Midbrain (tissue), 1 donor: ENCODE measurements at regions not wholly inside any gene's neighbourhood (a gene's known extent, or its start where the extent isn't known, plus 50 kb on each side); places are given as distances from the start of the nearest gene placed in this dataset.
A peak's percentile ranks its signal among the peaks of the same experiment; 100 is the strongest.
"Not testable (repeated sequence)": the region's sequence is repeated elsewhere in the genome, so short reads cannot be mapped to it uniquely, and the experiment has no call there.

Experiments used
- DNase-seq: peaks from one replicate; lab custom pipeline; 2025; lab: John Stamatoyannopoulos, UW

- DNase-seq: no peak
Measured at GRCh38 chr1:69077633-69078032, 490.1 kb upstream of the LRRC7 start.

GRCh38 chr1:69081668-69082067 is 486.1 kb upstream of the LRRC7 start:
- no peak for DNase-seq

GRCh38 chr1:69082312-69082711 is 485.4 kb upstream of the LRRC7 start:
- no peak for DNase-seq

GRCh38 chr1:69086148-69086547 is 481.6 kb upstream of the LRRC7 start:
- DNase-seq: no peak

GRCh38 chr1:69088571-69088970 is 479.2 kb upstream of the LRRC7 start:
- DNase-seq: no peak

- DNase-seq: no peak
Measured at GRCh38 chr1:69090170-69090569, 477.6 kb upstream of the LRRC7 start.

GRCh38 chr1:69090752-69091151 is 477.0 kb upstream of the LRRC7 start:
- no peak for DNase-seq

GRCh38 chr1:69102058-69102457 is 465.7 kb upstream of the LRRC7 start:
- not testable (repeated sequence) for DNase-seq

- DNase-seq: no peak
Measured at GRCh38 chr1:69103213-69103612, 464.5 kb upstream of the LRRC7 start.

GRCh38 chr1:69103705-69104385 is 463.9 kb upstream of the LRRC7 start:
- no peak for DNase-seq

GRCh38 chr1:69104894-69105293 is 462.8 kb upstream of the LRRC7 start:
- DNase-seq: no peak

GRCh38 chr1:69109277-69109676 is 458.4 kb upstream of the LRRC7 start:
- DNase-seq: no peak

GRCh38 chr1:69110851-69111250 is 456.9 kb upstream of the LRRC7 start:
- DNase-seq: no peak

GRCh38 chr1:69120126-69120741 is 447.5 kb upstream of the LRRC7 start:
- not testable (repeated sequence) for DNase-seq

GRCh38 chr1:69120817-69121216 is 446.9 kb upstream of the LRRC7 start:
- peak; percentile 13 for DNase-seq

- no peak for DNase-seq
Measured at GRCh38 chr1:69121723-69122122, 446.0 kb upstream of the LRRC7 start.

GRCh38 chr1:69122373-69122772 is 445.3 kb upstream of the LRRC7 start:
- DNase-seq: no peak

GRCh38 chr1:69123486-69123885 is 444.2 kb upstream of the LRRC7 start:
- peak; percentile 57 for DNase-seq

- no peak for DNase-seq
Measured at GRCh38 chr1:69126796-69127195, 440.9 kb upstream of the LRRC7 start.

- no peak for DNase-seq
Measured at GRCh38 chr1:69128204-69128603, 439.5 kb upstream of the LRRC7 start.

GRCh38 chr1:69129538-69129937 is 438.2 kb upstream of the LRRC7 start:
- DNase-seq: no peak

GRCh38 chr1:69138172-69138571 is 429.6 kb upstream of the LRRC7 start:
- no peak for DNase-seq

GRCh38 chr1:69139007-69139406 is 428.7 kb upstream of the LRRC7 start:
- peak; percentile 40 for DNase-seq

- no peak for DNase-seq
Measured at GRCh38 chr1:69146303-69146702, 421.4 kb upstream of the LRRC7 start.
